Kidney (tissue), 13 donors: ENCODE measurements at regions not wholly inside any gene's neighbourhood (a gene's known extent, or its start where the extent isn't known, plus 50 kb on each side); places are given as distances from the start of the nearest gene placed in this dataset.

Experiments used
- DNase-seq, 5 donors: peaks; one replicate each; pipeline ENCODE4 v3.0.0-alpha.2; 2013 to 2020
- FAIRE-seq: peaks from 2 replicates; lab custom pipeline; 2012; peaks lifted over from hg19 to GRCh38; lab: Jason Lieb, UNC
- H3K27ac ChIP-seq, 2 donors: one replicate each; pipeline ENCODE4 v1.7.0; 2013; ENCODE audit warnings: low read depth in 2 of 2, low read length in 2 of 2, inconsistent platforms in 1 of 2
- H3K27me3 ChIP-seq: one replicate; pipeline ENCODE4 v1.7.1; 2013; ENCODE audit warnings: low read length, inconsistent platforms; ENCODE audit not compliant: control insufficient read depth, insufficient read depth
- H3K36me3 ChIP-seq, 3 donors: one replicate each; pipeline versions ENCODE4 v1.7.0 to v1.7.1; 2013; ENCODE audit warnings: low read length in 3 of 3, control low read depth in 1 of 3, inconsistent platforms in 1 of 3; ENCODE audit not compliant: insufficient read depth in 3 of 3, control insufficient read depth in 2 of 3
- H3K4me1 ChIP-seq, 3 donors: one replicate each; pipeline versions ENCODE4 v1.7.0 to v1.7.1; 2013; ENCODE audit warnings: low read length in 3 of 3, inconsistent platforms in 1 of 3, low read depth in 1 of 3; ENCODE audit not compliant: control insufficient read depth in 2 of 3, insufficient read depth in 2 of 3
- H3K4me3 ChIP-seq, 3 donors: one replicate each; pipeline versions ENCODE4 v1.7.0 to v1.8.1; 2013; ENCODE audit warnings: low read length in 3 of 3, control low read depth in 1 of 3, inconsistent platforms in 1 of 3
- H3K9ac ChIP-seq, 3 donors: one replicate each; pipeline versions ENCODE4 v1.7.0 to v1.7.1; 2013; ENCODE audit warnings: low read length in 3 of 3, control low read depth in 1 of 3, inconsistent platforms in 1 of 3
- H3K9me3 ChIP-seq, 3 donors: one replicate each; pipeline versions ENCODE4 v1.7.0 to v1.7.1; 2013; ENCODE audit warnings: low read length in 3 of 3, control low read depth in 1 of 3, inconsistent platforms in 1 of 3; ENCODE audit not compliant: control insufficient read depth in 2 of 3, insufficient read depth in 1 of 3
- intact Hi-C: fragments of 100-400 bp; cut with DNase I; formaldehyde crosslinking; loops from one replicate; pipeline ENCODE4 v1.11.1; 2022
- TF ChIP-seq, protein P1 (sequence below): IDR thresholded peaks from 3 replicates; pipeline ENCODE4 v1.5.1; 2012; ENCODE audit warnings: mild to moderate bottlenecking, moderate library complexity, borderline replicate concordance; ENCODE audit not compliant: insufficient read depth; ENCODE audit errors: extremely low read depth
- donor health status: control.
- donor health status: control.
- donor health status: control.
- donor health status: control.
- donor health status: control.
- donor health status: DM: yes; HTN: yes; CAD: no.
- donor health status: Normal renal cell carcinoma (clear cell type).

GRCh38 chr13:47816831-47817230, 184.2 kb downstream of the SUCLA2 start:
- no peak for FAIRE-seq
- Histone ChIP-seq H3K9ac (no peak overlapping the region), H3K27me3 (no peaks in the 10 kb centered on the region), H3K9me3 (no peaks in the 10 kb centered on the region), H3K36me3 (no peaks in the 10 kb centered on the region), H3K27ac (no peak overlapping the region), H3K4me1 (no peaks in the 10 kb centered on the region), H3K4me3 (no peak overlapping the region)
- TF ChIP-seq, protein P1, sequence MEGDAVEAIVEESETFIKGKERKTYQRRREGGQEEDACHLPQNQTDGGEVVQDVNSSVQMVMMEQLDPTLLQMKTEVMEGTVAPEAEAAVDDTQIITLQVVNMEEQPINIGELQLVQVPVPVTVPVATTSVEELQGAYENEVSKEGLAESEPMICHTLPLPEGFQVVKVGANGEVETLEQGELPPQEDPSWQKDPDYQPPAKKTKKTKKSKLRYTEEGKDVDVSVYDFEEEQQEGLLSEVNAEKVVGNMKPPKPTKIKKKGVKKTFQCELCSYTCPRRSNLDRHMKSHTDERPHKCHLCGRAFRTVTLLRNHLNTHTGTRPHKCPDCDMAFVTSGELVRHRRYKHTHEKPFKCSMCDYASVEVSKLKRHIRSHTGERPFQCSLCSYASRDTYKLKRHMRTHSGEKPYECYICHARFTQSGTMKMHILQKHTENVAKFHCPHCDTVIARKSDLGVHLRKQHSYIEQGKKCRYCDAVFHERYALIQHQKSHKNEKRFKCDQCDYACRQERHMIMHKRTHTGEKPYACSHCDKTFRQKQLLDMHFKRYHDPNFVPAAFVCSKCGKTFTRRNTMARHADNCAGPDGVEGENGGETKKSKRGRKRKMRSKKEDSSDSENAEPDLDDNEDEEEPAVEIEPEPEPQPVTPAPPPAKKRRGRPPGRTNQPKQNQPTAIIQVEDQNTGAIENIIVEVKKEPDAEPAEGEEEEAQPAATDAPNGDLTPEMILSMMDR, result no peak
- intact Hi-C loops, result no loop called here
- DNase-seq, result no peak

DNA sequence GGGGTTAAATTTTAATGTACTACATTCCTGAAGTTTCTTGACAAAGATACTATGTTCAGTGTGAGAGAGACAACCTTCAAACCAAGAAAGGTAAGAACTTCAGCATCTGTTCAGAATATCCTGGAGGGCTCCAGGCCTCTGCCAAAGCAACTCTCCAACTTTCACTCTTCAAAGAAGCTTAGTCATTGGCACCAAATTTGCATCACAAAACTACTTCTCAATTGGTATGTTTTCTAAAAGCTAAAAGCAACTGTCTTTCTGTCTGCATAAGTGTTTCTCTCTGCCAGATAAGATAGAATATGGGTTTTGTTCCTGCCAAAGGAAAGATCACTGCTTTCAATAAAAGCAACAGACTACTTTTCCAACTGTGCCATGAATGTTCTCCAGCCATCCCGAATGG, 187.4 kb downstream of the SUCLA2 start:
- no peak for DNase-seq
- no peak overlapping the region for H3K4me3 ChIP-seq
- H3K36me3 ChIP-seq, result no peaks in the 10 kb centered on the region
- no peak for FAIRE-seq
- H3K27ac ChIP-seq, result no peak overlapping the region
- no peaks in the 10 kb centered on the region for H3K4me1 ChIP-seq
- intact Hi-C loops, result no loop called here
- no peak overlapping the region for H3K9ac ChIP-seq
- H3K9me3 ChIP-seq, result no peaks in the 10 kb centered on the region
- H3K27me3 ChIP-seq, result no peaks in the 10 kb centered on the region
- TF ChIP-seq, protein P1, result no peak

DNA sequence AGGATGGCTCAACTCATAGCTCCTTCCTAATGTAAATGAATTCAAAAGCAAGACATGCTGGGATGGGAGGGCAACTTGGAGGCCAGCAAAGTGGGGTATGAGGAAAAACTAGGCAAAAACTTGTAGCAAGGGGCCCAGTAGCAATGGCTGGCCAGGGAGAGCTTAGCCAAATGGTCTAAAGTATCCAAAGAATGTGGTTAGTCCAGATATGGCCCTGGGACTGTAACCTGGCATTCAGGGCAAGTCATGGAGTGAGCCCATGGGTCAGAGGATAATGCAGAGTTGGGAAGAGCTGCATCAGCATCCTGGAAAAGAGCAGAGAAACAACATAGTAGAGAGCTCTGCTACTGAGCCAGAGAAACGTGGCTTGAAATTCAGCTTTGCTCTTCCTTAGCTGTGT, 191.7 kb downstream of the SUCLA2 start:
- Histone ChIP-seq H3K27me3 (no peaks in the 10 kb centered on the region), H3K9ac (no peak overlapping the region), H3K27ac (no peak overlapping the region), H3K4me1 (no peaks in the 10 kb centered on the region), H3K9me3 (no peaks in the 10 kb centered on the region), H3K4me3 (no peak overlapping the region), H3K36me3 (no peaks in the 10 kb centered on the region)
- TF ChIP-seq, protein P1, result no peak
- DNase-seq (no peak), FAIRE-seq (no peak)
- intact Hi-C loops, result no loop called here

DNA sequence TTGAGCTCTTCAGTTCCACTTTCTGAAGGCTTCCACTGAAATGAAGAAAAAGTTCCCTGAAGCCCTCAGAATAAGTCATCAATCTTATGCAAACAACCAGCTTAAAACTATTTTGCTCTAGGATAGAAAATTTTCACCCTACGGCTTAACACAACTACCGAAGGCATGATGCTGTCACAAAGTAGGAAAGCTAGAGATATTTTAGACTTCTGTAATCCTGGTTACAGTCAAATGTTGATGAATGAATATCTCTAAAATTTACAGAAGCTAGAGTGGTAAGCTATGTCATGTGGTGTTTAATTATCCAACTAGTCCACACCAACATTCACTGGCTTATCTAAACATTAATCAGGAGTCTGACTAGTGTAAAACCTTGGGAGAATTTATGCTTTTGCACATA, 197.9 kb downstream of the SUCLA2 start:
- TF ChIP-seq, protein P1, result no peak
- DNase-seq, result no peak
- H3K4me3 ChIP-seq, result no peak overlapping the region
- H3K4me1 ChIP-seq, result peaks cover 0 to 2% (median 0%) of the 10 kb centered on the region in 3 donors
- no peaks in the 10 kb centered on the region for H3K36me3 ChIP-seq
- H3K27ac ChIP-seq, result no peak overlapping the region
- intact Hi-C loops, result no loop called here
- no peak for FAIRE-seq
- no peak overlapping the region for H3K9ac ChIP-seq
- no peaks in the 10 kb centered on the region for H3K9me3 ChIP-seq
- H3K27me3 ChIP-seq, result no peaks in the 10 kb centered on the region
